A549 (cell line): ENCODE measurements at regions not wholly inside any gene's neighbourhood (a gene's known extent, or its start where the extent isn't known, plus 50 kb on each side); places are given as distances from the start of the nearest gene placed in this dataset.

ENCODE experiments used
- ATAC-seq, 2 experiments: fragments of 200-7000 bp in 1 of 2; fragments of >200 bp in 1 of 2; cut with Nextera tagmentation in 1 of 2; cut with Tn5 transposase in 1 of 2; 3 replicates each; pipeline versions ENCODE4 v1.8.0 to v1.9.1; 2018 to 2020; ENCODE audit warnings: mild to moderate bottlenecking in 1 of 2, moderate library complexity in 1 of 2
- CTCF ChIA-PET: fragments of 300-600 bp; sonication (Branson Sonifier 250); formaldehyde crosslinking; extraction: SDS; loops from one replicate; lab custom pipeline; 2021; ENCODE audit warnings: antibody characterized with exemption, inconsistent platforms; lab: Yijun Ruan, JAX
- POLR2A ChIA-PET: fragments of 350-600 bp; formaldehyde crosslinking; extraction: SDS; loops from one replicate; lab custom pipeline; 2021; ENCODE audit warnings: antibody characterized with exemption, inconsistent platforms; lab: Yijun Ruan, JAX
- DNase-seq, 2 experiments: peaks; one replicate each; pipeline versions ENCODE4 v3.0.0 to v3.0.0-alpha.2; 2011 to 2016; ENCODE audit warnings: low read depth in 1 of 2, low spot score in 1 of 2
- FAIRE-seq: peaks from 2 replicates; lab custom pipeline; 2011; peaks lifted over from hg19 to GRCh38; lab: Jason Lieb, UNC
- H3K27ac ChIP-seq, 2 experiments: fragments of >200 bp; sonication (Bioruptor Twin); formaldehyde crosslinking; 3 replicates each; pipeline ENCODE4 v1.5.1; 2016 to 2017
- H3K4me1 ChIP-seq: fragments of >200 bp; sonication (Bioruptor Twin); formaldehyde crosslinking; 3 replicates; pipeline ENCODE4 v1.6.1; 2016
- H3K4me2 ChIP-seq: fragments of >200 bp; sonication (Bioruptor Twin); formaldehyde crosslinking; 3 replicates; pipeline ENCODE4 v1.6.1; 2016
- H3K4me3 ChIP-seq: fragments of >200 bp; sonication (Bioruptor Twin); formaldehyde crosslinking; 3 replicates; pipeline ENCODE4 v1.5.1; 2016
- H3K9me3 ChIP-seq: fragments of >200 bp; sonication (Bioruptor Twin); formaldehyde crosslinking; 3 replicates; pipeline ENCODE4 v1.6.1; 2016
- BHLHE40 ChIP-seq: IDR thresholded peaks from 2 replicates; pipeline ENCODE4 v1.6.1; 2012; ENCODE audit warnings: low read depth, low read length, inconsistent platforms
- CBX2 ChIP-seq: fragments of 200-600 bp; sonication (generic); IDR thresholded peaks from 2 replicates; pipeline ENCODE4 v1.6.1; 2016; ENCODE audit warnings: low read depth, mild to moderate bottlenecking, borderline replicate concordance
- CBX8 ChIP-seq: fragments of 200-600 bp; sonication (generic); IDR thresholded peaks from 2 replicates; pipeline ENCODE4 v1.6.1; 2016
- CHD4 ChIP-seq: fragments of 200-600 bp; sonication (generic); IDR thresholded peaks from 2 replicates; pipeline ENCODE4 v1.6.1; 2016; ENCODE audit warnings: antibody characterized with exemption, mild to moderate bottlenecking, borderline replicate concordance
- CTCF ChIP-seq: fragments of >200 bp; sonication (Bioruptor Twin); formaldehyde crosslinking; IDR thresholded peaks from 3 replicates; pipeline ENCODE4 v1.5.1; 2016
- ESRRA ChIP-seq: fragments of 150-350 bp; IDR thresholded peaks from 2 replicates; pipeline ENCODE4 v1.6.1; 2014; ENCODE audit warnings: mild to moderate bottlenecking, low read length, borderline replicate concordance
- FOSB ChIP-seq: fragments of 250-450 bp; sonication (Bioruptor Pico); IDR thresholded peaks from 2 replicates; pipeline ENCODE4 v1.5.0; 2020; ENCODE audit warnings: mild to moderate bottlenecking, moderate library complexity
- GATA3 ChIP-seq: IDR thresholded peaks from 2 replicates; pipeline ENCODE4 v1.6.1; 2012; ENCODE audit warnings: borderline replicate concordance
- HDAC2 ChIP-seq: fragments of 200-600 bp; sonication (generic); IDR thresholded peaks from 2 replicates; pipeline ENCODE4 v1.6.1; 2016
- HES2 ChIP-seq: fragments of >200 bp; sonication (Bioruptor Twin); formaldehyde crosslinking; IDR thresholded peaks from 2 replicates; pipeline ENCODE4 v1.6.1; 2016
- KDM5A ChIP-seq: fragments of 200-600 bp; sonication (generic); IDR thresholded peaks from 2 replicates; pipeline ENCODE4 v1.6.1; 2016; ENCODE audit warnings: antibody characterized with exemption, mild to moderate bottlenecking
- MYC ChIP-seq: IDR thresholded peaks from 2 replicates; pipeline ENCODE4 v1.6.1; 2012; ENCODE audit warnings: mild to moderate bottlenecking, inconsistent platforms, low read length, improper control_type of control experiment, borderline replicate concordance
- NR3C1 ChIP-seq: fragments of >200 bp; sonication (Bioruptor Twin); formaldehyde crosslinking; IDR thresholded peaks from 3 replicates; pipeline ENCODE4 v1.6.1; 2017
- PBX3 ChIP-seq: IDR thresholded peaks from 2 replicates; pipeline ENCODE4 v1.6.1; 2012
- POLR2AphosphoS2 ChIP-seq: conservative IDR thresholded peaks from 2 replicates; pipeline ENCODE4 v1.6.1; 2012; ENCODE audit warnings: low read length, improper control_type of control experiment, inconsistent platforms
- RAD21 ChIP-seq, 2 experiments: fragments of >200 bp in 1 of 2; sonication (Bioruptor Twin) in 1 of 2; formaldehyde crosslinking in 1 of 2; IDR thresholded peaks in 1 of 2; conservative IDR thresholded peaks in 1 of 2; 2 replicates in 1 of 2; 3 replicates in 1 of 2; pipeline ENCODE4 v1.6.1; 2012 to 2018; ENCODE audit warnings: inconsistent platforms in 1 of 2
- RFX5 ChIP-seq: fragments of 450-650 bp; IDR thresholded peaks from 2 replicates; pipeline ENCODE4 v1.7.1; 2014; ENCODE audit warnings: antibody characterized with exemption, mild to moderate bottlenecking, moderate library complexity
- RNF2 ChIP-seq: fragments of 200-600 bp; sonication (generic); IDR thresholded peaks from 2 replicates; pipeline ENCODE4 v1.6.1; 2016; ENCODE audit warnings: low read depth, mild to moderate bottlenecking, antibody characterized with exemption, moderate library complexity, borderline replicate concordance
- SMC3 ChIP-seq: fragments of >200 bp; sonication (Bioruptor Twin); formaldehyde crosslinking; IDR thresholded peaks from 3 replicates; pipeline ENCODE4 v1.6.1; 2018; ENCODE audit warnings: inconsistent platforms
- SREBF2 ChIP-seq: fragments of 450-650 bp; IDR thresholded peaks from 2 replicates; pipeline ENCODE4 v1.6.1; 2014; ENCODE audit warnings: mild to moderate bottlenecking, moderate library complexity
- TFCP2L1 ChIP-seq: fragments of 250-450 bp; sonication (Bioruptor Pico); IDR thresholded peaks from 2 replicates; pipeline ENCODE4 v1.5.0; 2021; ENCODE audit warnings: mild to moderate bottlenecking
- TP53 ChIP-seq: fragments of 250-450 bp; sonication (Bioruptor Pico); IDR thresholded peaks from 2 replicates; pipeline ENCODE4 v1.5.0; 2021; ENCODE audit warnings: mild to moderate bottlenecking, moderate library complexity
- ZC3H11A ChIP-seq: fragments of 450-650 bp; IDR thresholded peaks from 2 replicates; pipeline ENCODE4 v1.6.1; 2014; ENCODE audit warnings: antibody characterized with exemption, mild to moderate bottlenecking
- ZNF302 ChIP-seq: fragments of 250-450 bp; sonication (Bioruptor Pico); IDR thresholded peaks from 2 replicates; pipeline ENCODE4 v1.9.0; 2021; ENCODE audit warnings: inconsistent platforms, mild to moderate bottlenecking, moderate library complexity
- WGBS: methylation state at CpG from one replicate; pipeline ENCODE4 v1.1.6; 2017; ENCODE audit errors: missing lambda C conversion rate; 5-methylcytosine and 5-hydroxymethylcytosine counted together
- TF ChIP-seq, protein P1 (sequence below): fragments of 200-600 bp; sonication (generic); IDR thresholded peaks from 2 replicates; pipeline ENCODE4 v1.6.1; 2016; ENCODE audit warnings: antibody characterized with exemption, mild to moderate bottlenecking, moderate library complexity
- TF ChIP-seq, protein P2 (sequence below): IDR thresholded peaks from 2 replicates; pipeline ENCODE4 v1.6.1; 2012; ENCODE audit warnings: low read depth, borderline replicate concordance

DNA sequence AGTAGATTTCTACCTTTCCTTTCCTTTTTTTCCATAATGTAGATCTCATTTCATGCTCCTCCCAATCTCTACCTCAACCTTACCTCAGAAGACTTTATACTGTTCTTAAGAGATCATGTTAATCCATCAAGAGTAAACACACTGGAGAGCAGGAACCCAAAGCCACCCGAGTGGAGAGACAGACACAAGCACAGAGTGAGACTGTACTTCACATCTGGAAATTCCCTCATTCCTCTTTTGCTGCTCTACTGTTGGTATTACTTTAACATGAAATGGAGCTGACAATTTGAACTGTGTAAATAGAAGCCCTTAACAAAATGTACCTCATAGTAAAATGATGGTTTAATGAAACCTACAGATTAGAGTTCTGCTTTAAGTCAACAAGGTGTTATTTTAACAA is 105.7 kb upstream of the RASGEF1B start:
- H3K4me1 ChIP-seq, result no peaks in the 10 kb centered on the region
- DNase-seq, result no peak
- no peak overlapping the region for H3K27ac ChIP-seq
- H3K9me3 ChIP-seq, result no peaks in the 10 kb centered on the region
- ChIA-PET POLR2A (no interaction called here), CTCF (no interaction called here)
- no peak overlapping the region for H3K4me2 ChIP-seq
- H3K4me3 ChIP-seq, result no peak overlapping the region
- TF ChIP-seq ESRRA, result no peak
- no peak for TF ChIP-seq MYC
- no peak for TF ChIP-seq FOSB (CRISPR knock-in tag)
- TF ChIP-seq, protein P1, sequence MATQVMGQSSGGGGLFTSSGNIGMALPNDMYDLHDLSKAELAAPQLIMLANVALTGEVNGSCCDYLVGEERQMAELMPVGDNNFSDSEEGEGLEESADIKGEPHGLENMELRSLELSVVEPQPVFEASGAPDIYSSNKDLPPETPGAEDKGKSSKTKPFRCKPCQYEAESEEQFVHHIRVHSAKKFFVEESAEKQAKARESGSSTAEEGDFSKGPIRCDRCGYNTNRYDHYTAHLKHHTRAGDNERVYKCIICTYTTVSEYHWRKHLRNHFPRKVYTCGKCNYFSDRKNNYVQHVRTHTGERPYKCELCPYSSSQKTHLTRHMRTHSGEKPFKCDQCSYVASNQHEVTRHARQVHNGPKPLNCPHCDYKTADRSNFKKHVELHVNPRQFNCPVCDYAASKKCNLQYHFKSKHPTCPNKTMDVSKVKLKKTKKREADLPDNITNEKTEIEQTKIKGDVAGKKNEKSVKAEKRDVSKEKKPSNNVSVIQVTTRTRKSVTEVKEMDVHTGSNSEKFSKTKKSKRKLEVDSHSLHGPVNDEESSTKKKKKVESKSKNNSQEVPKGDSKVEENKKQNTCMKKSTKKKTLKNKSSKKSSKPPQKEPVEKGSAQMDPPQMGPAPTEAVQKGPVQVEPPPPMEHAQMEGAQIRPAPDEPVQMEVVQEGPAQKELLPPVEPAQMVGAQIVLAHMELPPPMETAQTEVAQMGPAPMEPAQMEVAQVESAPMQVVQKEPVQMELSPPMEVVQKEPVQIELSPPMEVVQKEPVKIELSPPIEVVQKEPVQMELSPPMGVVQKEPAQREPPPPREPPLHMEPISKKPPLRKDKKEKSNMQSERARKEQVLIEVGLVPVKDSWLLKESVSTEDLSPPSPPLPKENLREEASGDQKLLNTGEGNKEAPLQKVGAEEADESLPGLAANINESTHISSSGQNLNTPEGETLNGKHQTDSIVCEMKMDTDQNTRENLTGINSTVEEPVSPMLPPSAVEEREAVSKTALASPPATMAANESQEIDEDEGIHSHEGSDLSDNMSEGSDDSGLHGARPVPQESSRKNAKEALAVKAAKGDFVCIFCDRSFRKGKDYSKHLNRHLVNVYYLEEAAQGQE, result no peak
- TF ChIP-seq RNF2, result no peak
- TF ChIP-seq RFX5, result no peak
- TF ChIP-seq ZC3H11A, result no peak
- TF ChIP-seq CTCF, result no peak
- no peak for TF ChIP-seq SREBF2
- TF ChIP-seq GATA3, result no peak
- TF ChIP-seq TP53 (CRISPR knock-in tag), result no peak
- TF ChIP-seq, protein P2, sequence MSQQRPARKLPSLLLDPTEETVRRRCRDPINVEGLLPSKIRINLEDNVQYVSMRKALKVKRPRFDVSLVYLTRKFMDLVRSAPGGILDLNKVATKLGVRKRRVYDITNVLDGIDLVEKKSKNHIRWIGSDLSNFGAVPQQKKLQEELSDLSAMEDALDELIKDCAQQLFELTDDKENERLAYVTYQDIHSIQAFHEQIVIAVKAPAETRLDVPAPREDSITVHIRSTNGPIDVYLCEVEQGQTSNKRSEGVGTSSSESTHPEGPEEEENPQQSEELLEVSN, result no peak
- no peak for TF ChIP-seq HDAC2
- no peak for TF ChIP-seq ZNF302 (CRISPR knock-in tag)
- no peak for FAIRE-seq
- no peak for ATAC-seq
- WGBS, result 0% methylated on average over 1 of the region's 1 CpG

GRCh38 chr4:81574991-81575390 is 103.3 kb upstream of the RASGEF1B start:
- H3K9me3 ChIP-seq, result no peaks in the 10 kb centered on the region
- no peaks in the 10 kb centered on the region for H3K4me1 ChIP-seq
- FAIRE-seq, result no peak
- ChIA-PET POLR2A (no interaction called here), CTCF (no interaction called here)
- DNase-seq, result no peak
- TF ChIP-seq FOSB (CRISPR knock-in tag) (no peak), CHD4 (no peak), GATA3 (no peak), POLR2AphosphoS2 (no peak), RAD21 (conservative IDR thresholded peaks at IDR 0.05 in 1 of 2, IDR thresholded peaks at IDR 0.05 in 1 of 2) (no peak), KDM5A (no peak), ZC3H11A (no peak), SMC3 (no peak), HDAC2 (no peak), RFX5 (no peak), TFCP2L1 (CRISPR knock-in tag) (no peak), CBX8 (no peak), BHLHE40 (no peak), HES2 (no peak), CBX2 (no peak), NR3C1 (no peak), ZNF302 (CRISPR knock-in tag) (no peak), PBX3 (no peak), RNF2 (no peak)
- no peak for ATAC-seq
- 45% methylated on average over 3 of the region's 3 CpGs for WGBS
- no peak overlapping the region for H3K4me2 ChIP-seq
- H3K4me3 ChIP-seq, result no peak overlapping the region
- H3K27ac ChIP-seq, result no peak overlapping the region
